ENCODE measurements at regions not wholly inside any gene's neighbourhood (a gene's known extent, or its start where the extent isn't known, plus 50 kb on each side); places are given as distances from the start of the nearest gene placed in this dataset.
A peak's percentile ranks its signal among the peaks of the same experiment; 100 is the strongest.

DNA sequence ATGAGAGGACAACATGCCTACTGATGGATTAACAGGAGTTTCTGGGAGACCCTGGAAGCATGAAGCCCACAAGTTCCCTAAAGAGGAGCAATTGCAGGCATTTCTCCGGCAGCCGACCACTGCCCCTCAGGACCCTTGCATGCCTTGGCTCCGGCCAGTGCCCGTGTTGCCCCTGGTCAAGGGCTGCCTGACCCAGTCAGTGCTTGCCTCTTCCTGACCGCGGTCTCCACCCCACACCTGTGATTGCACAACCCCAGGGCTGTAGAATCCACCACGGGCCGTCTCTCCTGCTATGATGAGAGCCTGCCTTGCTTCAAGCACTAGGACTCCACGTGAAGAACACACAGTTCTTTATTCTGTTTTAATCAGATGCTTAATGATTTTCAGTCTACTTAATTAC is 127.5 kb downstream of the GLI2 start:
- Histone ChIP-seq H3K27me3 (no peaks in the 10 kb centered on the region), H3K27ac (peak overlapping the region in 2 of 5 donors; percentile 14 to 72), H3K9me3 (replicated peaks in 1 of 3) (no peaks in the 10 kb centered on the region), H3K4me3 (no peak overlapping the region), H3K36me3 (replicated peaks in 1 of 2) (no peaks in the 10 kb centered on the region), H3K4me1 (replicated peaks in 1 of 2) (peaks cover 5 to 19% of the 10 kb centered on the region in 2 donors)
- DNase-seq: peak in 1 of 7 donors; percentile 13
- intact Hi-C loops (cut with DNase I): no loop called here
- WGBS, 4 donors: 83 to 92% (median 87%) methylated on average over 9 of the region's 9 CpGs
- TF ChIP-seq POLR2A (IDR thresholded peaks at IDR 0.05): no peak
- TF ChIP-seq, protein P1, sequence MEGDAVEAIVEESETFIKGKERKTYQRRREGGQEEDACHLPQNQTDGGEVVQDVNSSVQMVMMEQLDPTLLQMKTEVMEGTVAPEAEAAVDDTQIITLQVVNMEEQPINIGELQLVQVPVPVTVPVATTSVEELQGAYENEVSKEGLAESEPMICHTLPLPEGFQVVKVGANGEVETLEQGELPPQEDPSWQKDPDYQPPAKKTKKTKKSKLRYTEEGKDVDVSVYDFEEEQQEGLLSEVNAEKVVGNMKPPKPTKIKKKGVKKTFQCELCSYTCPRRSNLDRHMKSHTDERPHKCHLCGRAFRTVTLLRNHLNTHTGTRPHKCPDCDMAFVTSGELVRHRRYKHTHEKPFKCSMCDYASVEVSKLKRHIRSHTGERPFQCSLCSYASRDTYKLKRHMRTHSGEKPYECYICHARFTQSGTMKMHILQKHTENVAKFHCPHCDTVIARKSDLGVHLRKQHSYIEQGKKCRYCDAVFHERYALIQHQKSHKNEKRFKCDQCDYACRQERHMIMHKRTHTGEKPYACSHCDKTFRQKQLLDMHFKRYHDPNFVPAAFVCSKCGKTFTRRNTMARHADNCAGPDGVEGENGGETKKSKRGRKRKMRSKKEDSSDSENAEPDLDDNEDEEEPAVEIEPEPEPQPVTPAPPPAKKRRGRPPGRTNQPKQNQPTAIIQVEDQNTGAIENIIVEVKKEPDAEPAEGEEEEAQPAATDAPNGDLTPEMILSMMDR (IDR thresholded peaks at IDR 0.05): no peak

DNA sequence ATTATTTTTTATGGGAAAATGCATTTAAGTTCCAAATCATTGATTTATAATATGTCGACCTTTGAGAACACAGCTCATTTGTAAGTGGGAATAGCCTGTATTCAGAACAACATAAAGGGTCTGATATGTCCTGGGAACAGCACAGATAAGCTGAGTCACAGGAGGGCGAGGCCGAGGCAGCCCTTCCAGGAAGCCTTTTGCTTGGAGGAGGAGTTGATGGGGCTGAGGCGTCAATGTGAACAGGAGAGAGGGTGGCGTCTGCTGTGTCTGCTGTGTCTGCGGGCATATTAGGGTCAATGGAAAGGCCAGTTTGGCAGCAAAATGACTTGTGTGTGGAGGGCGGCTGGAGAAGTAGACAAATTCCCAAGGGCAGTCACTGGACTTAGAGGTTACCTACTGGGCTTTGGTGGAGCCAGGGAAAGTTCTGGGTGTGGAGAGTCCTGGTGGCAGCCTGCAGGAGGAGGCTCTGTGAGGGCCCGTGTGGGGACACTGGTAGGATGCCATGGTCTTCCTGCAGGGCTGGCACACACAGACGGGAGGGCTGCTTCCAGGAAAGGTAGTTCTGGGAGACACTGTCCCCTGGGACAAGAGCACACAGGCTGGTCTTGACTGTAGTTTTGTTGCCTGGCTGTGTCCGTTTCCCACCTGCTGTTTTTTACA is 128.1 kb downstream of the GLI2 start:
- H3K9me3 ChIP-seq (replicated peaks in 1 of 3): no peaks in the 10 kb centered on the region
- WGBS, 4 donors: 70 to 85% (median 77%) methylated on average over 10 of the region's 10 CpGs
- no peak for TF ChIP-seq POLR2A (IDR thresholded peaks at IDR 0.05)
- TF ChIP-seq, protein P1 (IDR thresholded peaks at IDR 0.05): no peak
- no peaks in the 10 kb centered on the region for H3K27me3 ChIP-seq
- DNase-seq: peak in 6 of 7 donors; percentile 40 to 71 (median 53)
- no peak overlapping the region for H3K4me3 ChIP-seq
- H3K36me3 ChIP-seq (replicated peaks in 1 of 2): no peaks in the 10 kb centered on the region
- H3K4me1 ChIP-seq (replicated peaks in 1 of 2): peaks cover 5 to 22% of the 10 kb centered on the region in 2 donors
- H3K27ac ChIP-seq: peak overlapping the region in 2 of 5 donors; percentile 14 to 72
- intact Hi-C loops (cut with DNase I): no loop called here

DNA sequence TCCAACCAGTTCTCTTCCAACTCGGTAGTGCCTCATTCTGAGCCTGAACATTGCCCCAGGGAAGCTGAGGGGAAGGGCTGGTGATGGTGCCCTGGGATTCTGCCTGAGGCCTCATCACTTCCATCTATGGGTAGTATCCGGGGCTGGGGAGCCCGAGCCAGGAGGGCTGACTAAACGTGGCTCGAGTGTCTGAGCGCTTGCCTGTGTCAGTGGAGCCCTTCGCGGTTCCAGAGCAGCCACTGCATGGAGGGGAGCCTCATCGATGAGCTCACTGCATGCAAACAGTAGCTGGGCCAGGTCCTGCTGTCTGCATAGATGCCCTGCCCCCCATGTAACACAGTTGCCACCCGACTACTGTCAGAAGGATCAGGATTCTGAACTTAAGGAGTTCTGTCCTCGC is 129.3 kb downstream of the GLI2 start:
- H3K27me3 ChIP-seq: no peaks in the 10 kb centered on the region
- 80 to 93% (median 85%) methylated on average over 3 to 11 of the region's 11 CpGs for WGBS, 4 donors
- no peak for TF ChIP-seq POLR2A (IDR thresholded peaks at IDR 0.05)
- TF ChIP-seq, protein P1 (IDR thresholded peaks at IDR 0.05): no peak
- H3K27ac ChIP-seq: no peak overlapping the region
- H3K9me3 ChIP-seq (replicated peaks in 1 of 3): no peaks in the 10 kb centered on the region
- peaks cover 5 to 22% of the 10 kb centered on the region in 2 donors for H3K4me1 ChIP-seq (replicated peaks in 1 of 2)
- intact Hi-C loops (cut with DNase I): no loop called here
- DNase-seq: no peak
- H3K4me3 ChIP-seq: no peak overlapping the region
- H3K36me3 ChIP-seq (replicated peaks in 1 of 2): no peaks in the 10 kb centered on the region

DNA sequence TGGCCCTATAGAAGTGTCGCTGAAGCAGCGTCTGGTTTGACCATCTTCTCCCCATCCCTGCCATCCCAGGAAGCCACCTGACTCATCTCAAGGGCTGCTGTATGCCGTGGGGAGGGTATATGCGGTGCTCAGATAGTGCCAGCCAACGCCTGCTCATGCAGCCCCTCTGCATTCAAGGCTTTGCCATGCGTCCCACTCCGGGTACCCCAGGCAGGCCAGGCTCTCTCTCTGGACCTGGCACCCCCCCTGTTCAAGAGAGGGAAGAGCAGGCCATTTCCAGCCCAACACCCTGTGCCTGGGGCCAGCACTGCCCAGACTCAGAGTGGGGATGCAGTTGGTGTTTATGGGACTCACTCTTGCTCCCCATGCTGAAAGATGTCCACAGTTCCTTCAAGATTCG is 130.0 kb downstream of the GLI2 start:
- intact Hi-C loops (cut with DNase I): no loop called here
- no peak for DNase-seq
- no peak overlapping the region for H3K27ac ChIP-seq
- 89 to 94% (median 92%) methylated on average over 3 to 8 of the region's 8 CpGs for WGBS, 4 donors
- H3K27me3 ChIP-seq: no peaks in the 10 kb centered on the region
- no peaks in the 10 kb centered on the region for H3K36me3 ChIP-seq (replicated peaks in 1 of 2)
- TF ChIP-seq POLR2A (IDR thresholded peaks at IDR 0.05): no peak
- TF ChIP-seq, protein P1 (IDR thresholded peaks at IDR 0.05): no peak
- H3K4me3 ChIP-seq: no peak overlapping the region
- no peaks in the 10 kb centered on the region for H3K9me3 ChIP-seq (replicated peaks in 1 of 3)
- peaks cover 5 to 22% of the 10 kb centered on the region in 2 donors for H3K4me1 ChIP-seq (replicated peaks in 1 of 2)
